Common myeloid progenitor, CD34-positive (primary cell): ENCODE measurements at regions not wholly inside any gene's neighbourhood (a gene's known extent, or its start where the extent isn't known, plus 50 kb on each side); places are given as distances from the start of the nearest gene placed in this dataset.
"Not testable (repeated sequence)": the region's sequence is repeated elsewhere in the genome, so short reads cannot be mapped to it uniquely, and the experiment has no call there.

Experiments used
- CTCF ChIA-PET: fragments of 350-600 bp; sonication (Branson Sonifier 250); formaldehyde crosslinking; loops from one replicate; lab custom pipeline; 2021; ENCODE audit warnings: antibody characterized with exemption; lab: Charles Lee
- POLR2A ChIA-PET: fragments of 350-600 bp; sonication (Branson Sonifier 250); formaldehyde crosslinking; loops from one replicate; lab custom pipeline; 2021; ENCODE audit warnings: antibody characterized with exemption; lab: Charles Lee
- DNase-seq, 3 donors: peaks; one replicate each; pipeline versions ENCODE4 v3.0.0 to v3.0.0-alpha.2; 2013
- H3K27ac ChIP-seq, 2 experiments: 1 replicate in 1 of 2; 2 replicates in 1 of 2; pipeline ENCODE4 v1.7.0; 2013; ENCODE audit warnings: inconsistent platforms in 2 of 2, low read length in 2 of 2, mild to moderate bottlenecking in 2 of 2, low read depth in 1 of 2, moderate library complexity in 1 of 2; ENCODE audit not compliant: severe bottlenecking in 2 of 2, insufficient read depth in 1 of 2, poor library complexity in 1 of 2
- H3K27me3 ChIP-seq, 5 experiments: replicated peaks in 2 of 5; 1 replicate in 3 of 5; 2 replicates in 2 of 5; pipeline versions ENCODE4 v1.6.1 to v1.7.0; 2013; ENCODE audit warnings: low read length in 4 of 5, mild to moderate bottlenecking in 2 of 5, moderate library complexity in 2 of 5, inconsistent platforms in 1 of 5; ENCODE audit not compliant: insufficient read depth in 5 of 5, control insufficient read depth in 4 of 5
- H3K36me3 ChIP-seq, 4 experiments: 1 replicate in 2 of 4; 2 replicates in 2 of 4; pipeline versions ENCODE4 v1.6.1 to v1.7.0; 2013; ENCODE audit warnings: low read length in 3 of 4, control low read depth in 1 of 4, mild to moderate bottlenecking in 1 of 4; ENCODE audit not compliant: control insufficient read depth in 4 of 4, insufficient read depth in 4 of 4
- H3K4me1 ChIP-seq, 4 experiments: 1 replicate in 3 of 4; 2 replicates in 1 of 4; pipeline versions ENCODE4 v1.6.1 to v1.7.1; 2013; ENCODE audit warnings: low read length in 3 of 4, mild to moderate bottlenecking in 3 of 4, control low read depth in 1 of 4, inconsistent platforms in 1 of 4, moderate library complexity in 1 of 4; ENCODE audit not compliant: control insufficient read depth in 4 of 4, insufficient read depth in 4 of 4; ENCODE audit errors: control extremely low read depth in 1 of 4
- H3K4me3 ChIP-seq, 7 experiments: 1 replicate in 4 of 7; 2 replicates in 3 of 7; pipeline versions ENCODE4 v1.5.1 to v1.7.0; 2013; ENCODE audit warnings: mild to moderate bottlenecking in 7 of 7, low read length in 6 of 7, moderate library complexity in 6 of 7, inconsistent platforms in 2 of 7, low read depth in 2 of 7, control low read depth in 1 of 7; ENCODE audit not compliant: insufficient read depth in 4 of 7, control insufficient read depth in 1 of 7; ENCODE audit errors: extremely low read depth in 1 of 7
- H3K9me3 ChIP-seq, 5 experiments: 1 replicate in 4 of 5; 2 replicates in 1 of 5; pipeline versions ENCODE4 v1.6.1 to v1.7.1; 2013; ENCODE audit warnings: low read length in 4 of 5, mild to moderate bottlenecking in 2 of 5, inconsistent platforms in 1 of 5, low read depth in 1 of 5, moderate library complexity in 1 of 5; ENCODE audit not compliant: control insufficient read depth in 4 of 5, insufficient read depth in 2 of 5; ENCODE audit errors: control extremely low read depth in 1 of 5
- WGBS: methylation state at CpG from one replicate; pipeline ENCODE4 v1.1.5; 2013; ENCODE audit not compliant: insufficient coverage; 5-methylcytosine and 5-hydroxymethylcytosine counted together

DNA sequence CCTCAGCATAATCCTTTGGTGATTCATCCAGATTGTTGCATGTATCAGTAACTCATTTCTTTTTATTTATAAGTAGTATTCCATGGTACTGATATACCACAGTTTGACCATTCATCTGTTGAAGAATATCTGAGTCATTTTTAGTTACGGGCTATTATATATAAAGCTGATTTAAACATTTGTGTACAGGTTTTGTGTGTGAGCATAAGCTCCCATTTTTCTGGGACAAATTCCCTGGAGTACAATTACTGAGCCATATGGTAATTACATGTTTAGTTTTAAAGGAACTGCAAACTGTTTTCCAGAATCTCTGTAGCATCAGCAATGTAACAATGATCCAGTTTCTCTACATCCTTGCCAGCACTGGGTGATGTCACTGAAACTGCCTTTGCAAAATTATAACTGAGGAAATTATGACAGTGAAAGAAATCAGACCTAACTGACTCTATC lies 236.2 kb upstream of the KRR1 start:
- Histone ChIP-seq H3K4me3 (no peak overlapping the region), H3K27me3 (peaks cover 0 to 3% (median 0%) of the 10 kb centered on the region in 5 experiments), H3K9me3 (no peaks in the 10 kb centered on the region), H3K4me1 (no peaks in the 10 kb centered on the region), H3K36me3 (no peaks in the 10 kb centered on the region), H3K27ac (no peak overlapping the region)
- no CpG with 5 or more reads among the region's 1 CpG for WGBS
- POLR2A ChIA-PET: no interaction called here
- DNase-seq: no peak
- CTCF ChIA-PET: no interaction called here

DNA sequence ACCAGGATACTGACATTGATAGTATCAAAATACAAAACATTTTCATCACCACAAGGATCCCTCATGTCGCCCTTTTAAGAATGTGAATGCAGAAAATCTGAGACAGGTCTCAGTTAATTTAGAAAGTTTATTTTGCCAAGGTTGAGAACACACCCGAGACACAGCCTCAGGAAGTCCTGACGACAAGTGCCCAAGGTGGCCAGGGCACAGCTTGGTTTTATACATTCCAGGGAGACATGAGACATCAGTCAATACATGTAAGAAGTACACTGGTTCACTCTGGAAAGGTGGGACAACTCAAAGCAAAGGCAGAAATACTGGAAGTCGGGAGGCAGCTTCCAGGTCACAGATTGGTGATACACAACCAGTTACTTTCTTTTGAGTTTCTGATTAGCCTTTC lies 235.2 kb upstream of the KRR1 start:
- 97% methylated on average over 3 of the region's 4 CpGs for WGBS
- Histone ChIP-seq H3K4me1 (no peaks in the 10 kb centered on the region), H3K9me3 (no peaks in the 10 kb centered on the region), H3K27ac (no peak overlapping the region), H3K4me3 (no peak overlapping the region), H3K36me3 (no peaks in the 10 kb centered on the region), H3K27me3 (peaks cover 0 to 3% (median 0%) of the 10 kb centered on the region in 5 experiments)
- no peak for DNase-seq
- CTCF ChIA-PET: interaction anchor here (1.2 kb wide), 1 partner anchor 9 kb away, joined by 3 read pairs; no protein-coding TSS in a partner anchor
- POLR2A ChIA-PET: no interaction called here

DNA sequence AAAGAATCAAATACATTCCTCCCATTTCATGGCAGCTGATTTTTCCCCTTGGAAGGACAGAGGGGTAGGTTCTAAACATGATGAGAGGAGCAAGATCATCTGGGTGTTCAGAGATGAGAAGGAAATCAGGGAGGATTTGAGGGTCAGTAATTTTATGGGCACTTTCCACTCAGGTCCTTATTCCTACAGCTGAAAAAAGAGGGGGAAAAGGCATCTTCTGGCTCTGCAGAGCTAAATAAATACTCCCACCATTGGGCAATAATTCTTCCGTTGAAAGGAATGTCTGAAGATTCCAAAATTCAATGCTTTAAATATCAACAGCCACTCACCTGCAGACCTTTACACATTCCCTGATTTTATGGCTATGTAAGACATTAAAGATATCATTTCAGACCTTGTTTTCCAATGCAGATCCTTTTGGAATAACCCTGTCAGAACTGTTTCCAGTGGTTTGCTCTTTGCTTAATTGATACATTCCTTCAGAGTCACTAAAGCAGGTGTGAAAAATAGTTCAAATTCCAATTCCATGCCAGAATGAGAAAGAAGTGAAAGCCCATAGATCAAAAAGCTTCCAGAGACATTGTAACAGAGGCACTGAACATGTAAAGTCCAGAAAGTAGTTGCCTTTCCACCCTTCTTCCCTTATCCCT lies 233.3 kb upstream of the KRR1 start:
- ChIA-PET CTCF (no interaction called here), POLR2A (no interaction called here)
- Histone ChIP-seq H3K4me1 (no peaks in the 10 kb centered on the region), H3K27ac (no peak overlapping the region), H3K9me3 (no peaks in the 10 kb centered on the region), H3K4me3 (no peak overlapping the region), H3K36me3 (no peaks in the 10 kb centered on the region), H3K27me3 (peaks cover 0 to 3% (median 0%) of the 10 kb centered on the region in 5 experiments)
- no peak for DNase-seq
- WGBS: no CpG with 5 or more reads among the region's 1 CpG

DNA sequence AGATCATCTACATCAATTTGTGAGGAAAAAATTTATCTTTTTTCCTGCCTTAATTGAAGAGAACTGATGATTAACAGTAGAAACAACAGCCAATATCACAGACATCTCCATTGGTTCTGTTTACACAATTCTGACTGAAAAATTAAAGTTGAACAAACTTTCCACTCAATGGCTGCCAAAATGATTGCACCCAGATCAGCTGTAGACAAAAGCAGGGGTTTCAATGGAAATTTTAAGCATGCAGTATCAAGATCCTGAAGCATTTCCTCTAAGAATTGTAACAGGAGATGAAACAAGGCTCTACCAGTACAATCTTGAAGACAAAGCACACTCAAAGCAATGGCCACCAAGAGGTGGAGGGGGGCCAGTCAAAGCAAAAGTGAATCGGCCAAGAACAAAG lies 231.6 kb upstream of the KRR1 start:
- POLR2A ChIA-PET: no interaction called here

DNA sequence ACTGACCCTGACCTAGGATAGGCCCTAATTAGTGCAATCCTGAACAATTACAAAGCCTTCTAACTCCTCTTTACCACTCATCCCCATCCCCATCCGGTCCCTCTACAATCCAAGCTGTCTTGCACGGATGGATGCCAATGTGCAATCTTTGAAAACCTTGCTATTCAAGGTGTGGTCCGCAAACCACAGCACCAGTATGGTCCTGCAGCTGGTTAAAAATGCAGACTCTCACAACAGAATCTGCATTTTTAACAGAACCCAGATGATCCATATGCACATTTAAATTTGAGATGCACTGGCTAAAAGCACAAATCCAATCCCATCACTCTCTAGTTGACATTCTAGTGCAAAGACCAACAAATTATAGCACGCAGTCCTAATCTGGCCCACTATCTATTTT lies 230.6 kb upstream of the KRR1 start:
- Histone ChIP-seq H3K4me1 (no peaks in the 10 kb centered on the region), H3K36me3 (no peaks in the 10 kb centered on the region), H3K27me3 (peaks cover 0 to 3% (median 0%) of the 10 kb centered on the region in 5 experiments), H3K27ac (no peak overlapping the region), H3K4me3 (no peak overlapping the region), H3K9me3 (no peaks in the 10 kb centered on the region)
- ChIA-PET CTCF (no interaction called here), POLR2A (no interaction called here)
- DNase-seq: no peak
- WGBS: no CpG with 5 or more reads among the region's 4 CpGs

More for the DNA sequence above, 231.6 kb upstream of the KRR1 start:
- Histone ChIP-seq H3K36me3 (no peaks in the 10 kb centered on the region), H3K27me3 (peaks cover 0 to 3% (median 0%) of the 10 kb centered on the region in 5 experiments), H3K4me3 (no peak overlapping the region), H3K4me1 (no peaks in the 10 kb centered on the region), H3K27ac (no peak overlapping the region), H3K9me3 (no peaks in the 10 kb centered on the region)
- no CpG with 5 or more reads among the region's 1 CpG for WGBS
- DNase-seq: no peak
- CTCF ChIA-PET: no interaction called here

DNA sequence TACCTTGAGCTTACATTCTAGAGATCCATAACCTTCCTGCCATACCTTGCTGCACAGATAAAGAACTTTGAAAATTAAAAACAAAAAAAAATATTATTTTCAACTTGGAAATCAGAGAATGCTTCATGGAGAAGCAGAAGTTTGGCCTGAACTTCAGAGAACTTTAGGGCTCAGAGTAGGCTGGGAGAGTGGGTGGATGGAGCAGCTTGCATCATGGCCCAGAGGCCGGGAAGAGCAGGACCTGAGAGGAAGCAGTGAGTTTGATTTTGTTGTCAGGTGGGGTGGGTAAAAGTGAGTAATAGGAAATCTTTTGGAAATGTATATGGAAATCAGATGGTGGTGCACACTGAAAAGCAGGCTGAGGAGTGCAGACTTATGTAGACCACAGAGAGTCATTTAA lies 228.5 kb upstream of the KRR1 start:
- H3K9me3 ChIP-seq: no peaks in the 10 kb centered on the region
- WGBS: 100% methylated on average over 1 of the region's 1 CpG
- POLR2A ChIA-PET: no interaction called here
- H3K27ac ChIP-seq: no peak overlapping the region
- H3K4me3 ChIP-seq: no peak overlapping the region
- H3K4me1 ChIP-seq: no peaks in the 10 kb centered on the region
- CTCF ChIA-PET: no interaction called here
- peaks cover 0 to under 1% (median 0%) of the 10 kb centered on the region in 5 experiments for H3K27me3 ChIP-seq
- H3K36me3 ChIP-seq: no peaks in the 10 kb centered on the region
- no peak for DNase-seq

DNA sequence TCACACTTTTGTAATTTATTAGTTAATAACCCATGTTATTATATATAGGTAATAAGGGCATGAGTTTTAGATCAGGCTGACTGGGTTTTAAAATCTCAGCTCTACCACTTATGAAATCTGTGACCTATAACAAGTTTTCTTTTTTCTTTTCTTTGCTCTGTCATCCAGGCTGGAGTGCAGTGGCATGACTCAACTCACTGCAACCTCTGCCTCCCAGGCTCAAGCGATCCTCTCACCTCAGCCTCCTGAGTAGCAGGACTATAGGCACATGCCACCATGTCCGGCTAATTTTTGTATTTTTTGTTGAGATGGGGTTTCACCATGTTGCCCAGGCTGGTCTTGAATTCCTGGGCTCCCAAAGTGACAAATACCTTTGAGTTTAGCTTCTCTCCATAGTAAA lies 227.7 kb upstream of the KRR1 start:
- H3K4me1 ChIP-seq, CTCF ChIA-PET, H3K36me3 ChIP-seq, H3K27ac ChIP-seq, H3K9me3 ChIP-seq, DNase-seq, H3K27me3 ChIP-seq, H3K4me3 ChIP-seq: not testable (repeated sequence)
- POLR2A ChIA-PET: interaction anchor here (0.7 kb wide), 1 partner anchor 254 kb away, joined by 3 read pairs; no protein-coding TSS in a partner anchor
- WGBS: 100% methylated on average over 1 of the region's 2 CpGs
